GM12878 (cell line): ENCODE measurements at regions not wholly inside any gene's neighbourhood (a gene's known extent, or its start where the extent isn't known, plus 50 kb on each side); places are given as distances from the start of the nearest gene placed in this dataset.

Experiments used
- ATAC-seq: fragments of 200-7000 bp; cut with Tn5 transposase; 3 replicates; pipeline ENCODE4 v1.9.1; 2020; ENCODE audit warnings: mild to moderate bottlenecking, moderate library complexity
- BruUV-seq: library from RNA; stranded (reverse); fragments of 400-500 nt; replicated peaks from 2 replicates; lab custom pipeline; 2021; lab: Mats Ljungman, UMichigan
- CTCF ChIA-PET: fragments of 300-600 bp; sonication (Branson Sonifier 250); formaldehyde crosslinking; extraction: SDS; loops from one replicate; lab custom pipeline; 2021; ENCODE audit warnings: inconsistent platforms; lab: Yijun Ruan, JAX
- POLR2A ChIA-PET: fragments of 350-600 bp; formaldehyde crosslinking; extraction: SDS; loops from one replicate; lab custom pipeline; 2021; ENCODE audit warnings: inconsistent platforms; lab: Charles Lee
- RAD21 ChIA-PET: fragments of 300-600 bp; sonication (Branson Sonifier 250); formaldehyde crosslinking; loops from one replicate; lab custom pipeline; 2023; ENCODE audit warnings: antibody characterized with exemption; ENCODE audit not compliant: unreplicated experiment; lab: Charles Lee
- SMC1A ChIA-PET: fragments of 300-600 bp; sonication (Branson Sonifier 250); formaldehyde crosslinking; loops from one replicate; lab custom pipeline; 2023; ENCODE audit not compliant: unreplicated experiment, uncharacterized antibody; lab: Charles Lee
- DNase-seq: peaks from one replicate; pipeline ENCODE4 v3.0.0-alpha.2; 2011; ENCODE audit warnings: low read depth, low spot score
- FAIRE-seq: peaks from 3 replicates; lab custom pipeline; 2011; peaks lifted over from hg19 to GRCh38; lab: Jason Lieb, UNC
- H2AFZ ChIP-seq: 2 replicates; pipeline ENCODE4 v1.6.0; 2011; ENCODE audit warnings: low read depth, low read length, control low read depth; ENCODE audit not compliant: control insufficient read depth
- H3K27ac ChIP-seq: 2 replicates; pipeline ENCODE4 v1.5.1; 2011; ENCODE audit warnings: control low read depth; ENCODE audit not compliant: control insufficient read depth, insufficient read depth
- H3K27me3 ChIP-seq, 2 experiments: replicated peaks in 1 of 2; 2 replicates each; pipeline versions ENCODE4 v1.6.0 to v1.6.1; 2011; ENCODE audit warnings: low read length in 1 of 2; ENCODE audit not compliant: control insufficient read depth in 2 of 2, insufficient read depth in 2 of 2
- H3K36me3 ChIP-seq, 2 experiments: 2 replicates each; pipeline ENCODE4 v1.5.1; 2011; ENCODE audit warnings: low read length in 1 of 2; ENCODE audit not compliant: control insufficient read depth in 2 of 2, insufficient read depth in 2 of 2
- H3K4me1 ChIP-seq: 2 replicates; pipeline ENCODE4 v1.6.1; 2011; ENCODE audit warnings: mild to moderate bottlenecking, low read length, moderate library complexity, mixed read lengths; ENCODE audit not compliant: control insufficient read depth, insufficient read depth
- H3K4me2 ChIP-seq: 2 replicates; pipeline ENCODE4 v1.6.0; 2011; ENCODE audit warnings: control low read depth; ENCODE audit not compliant: control insufficient read depth, insufficient read depth
- H3K4me3 ChIP-seq: fragments of 200-600 bp; sonication (generic); 2 replicates; pipeline ENCODE4 v1.5.1; 2016
- H3K79me2 ChIP-seq: 2 replicates; pipeline ENCODE4 v1.6.0; 2011; ENCODE audit warnings: low read length; ENCODE audit not compliant: control insufficient read depth, insufficient read depth
- H3K9ac ChIP-seq: 2 replicates; pipeline ENCODE4 v1.8.0; 2011; ENCODE audit warnings: low read length, control low read depth, mixed read lengths; ENCODE audit not compliant: control insufficient read depth, insufficient read depth
- H3K9me3 ChIP-seq: replicated peaks from 3 replicates; pipeline ENCODE4 v1.5.1; 2011; ENCODE audit warnings: mild to moderate bottlenecking, low read length; ENCODE audit not compliant: control insufficient read depth, insufficient read depth
- H4K20me1 ChIP-seq: 2 replicates; pipeline ENCODE4 v1.6.0; 2011; ENCODE audit not compliant: control insufficient read depth, insufficient read depth
- CREB1 ChIP-seq: IDR thresholded peaks from 2 replicates; pipeline ENCODE4 v1.6.1; 2012; ENCODE audit warnings: low read depth, mild to moderate bottlenecking, inconsistent platforms
- EP300 ChIP-seq, 2 experiments: fragments of 150-350 bp in 1 of 2; IDR thresholded peaks; 2 replicates each; pipeline ENCODE4 v1.6.1; 2011 to 2012; ENCODE audit warnings: low read depth in 2 of 2, low read length in 2 of 2, borderline replicate concordance in 1 of 2, improper control_type of control experiment in 1 of 2, inconsistent platforms in 1 of 2; ENCODE audit not compliant: control insufficient read depth in 1 of 2
- ETV6 ChIP-seq, 2 experiments: fragments of 450-650 bp in 1 of 2; IDR thresholded peaks in 1 of 2; conservative IDR thresholded peaks in 1 of 2; 2 replicates each; pipeline ENCODE4 v1.6.1; 2014; ENCODE audit warnings: antibody characterized with exemption in 1 of 2, borderline replicate concordance in 1 of 2, low read depth in 1 of 2, mild to moderate bottlenecking in 1 of 2, moderate library complexity in 1 of 2
- ZSCAN29 ChIP-seq: fragments of 450-650 bp; IDR thresholded peaks from 2 replicates; pipeline ENCODE4 v1.6.1; 2017; ENCODE audit warnings: mild to moderate bottlenecking, moderate library complexity
- WGBS: methylation state at CpG from one replicate; pipeline ENCODE4 v1.1.6; 2016; ENCODE audit warnings: low lambda C conversion rate; ENCODE audit not compliant: insufficient replicate concordance, insufficient coverage; ENCODE audit errors: missing lambda C conversion rate; 5-methylcytosine and 5-hydroxymethylcytosine counted together
- in situ Hi-C: fragments of 300-500 bp; cut with MboI; formaldehyde crosslinking; loops from 9 replicates; pipeline ENCODE4 v1.14.3; 2018; ENCODE audit warnings: mixed read lengths
- intact Hi-C: fragments of 100-400 bp; cut with micrococcal nuclease; formaldehyde crosslinking; loops from one replicate; pipeline ENCODE4 v1.14.2; 2022; ENCODE audit not compliant: unreplicated experiment
- TF ChIP-seq, protein P1 (sequence below): IDR thresholded peaks from 2 replicates; pipeline ENCODE4 v1.6.1; 2011; ENCODE audit warnings: mild to moderate bottlenecking, low read depth, low read length, moderate library complexity; ENCODE audit not compliant: insufficient replicate concordance
- TF ChIP-seq, protein P2 (sequence below): IDR thresholded peaks from 2 replicates; pipeline ENCODE4 v1.6.1; 2012; ENCODE audit warnings: low read depth, low read length, improper control_type of control experiment

GRCh38 chr11:112403432-112403831 is 142.8 kb upstream of the PLET1 start:
- RAD21 ChIA-PET: no interaction called here
- Histone ChIP-seq H4K20me1 (no peaks in the 10 kb centered on the region), H3K9me3 (no peaks in the 10 kb centered on the region), H3K9ac (no peak overlapping the region), H3K4me2 (no peak overlapping the region), H3K27me3 (no peaks in the 10 kb centered on the region; a peak in 1 of 4 replicates), H2AFZ (no peak overlapping the region), H3K79me2 (no peaks in the 10 kb centered on the region), H3K4me1 (no peaks in the 10 kb centered on the region), H3K27ac (no peak overlapping the region), H3K4me3 (no peak overlapping the region), H3K36me3 (no peaks in the 10 kb centered on the region)
- intact Hi-C loops: no loop called here
- TF ChIP-seq, protein P1, sequence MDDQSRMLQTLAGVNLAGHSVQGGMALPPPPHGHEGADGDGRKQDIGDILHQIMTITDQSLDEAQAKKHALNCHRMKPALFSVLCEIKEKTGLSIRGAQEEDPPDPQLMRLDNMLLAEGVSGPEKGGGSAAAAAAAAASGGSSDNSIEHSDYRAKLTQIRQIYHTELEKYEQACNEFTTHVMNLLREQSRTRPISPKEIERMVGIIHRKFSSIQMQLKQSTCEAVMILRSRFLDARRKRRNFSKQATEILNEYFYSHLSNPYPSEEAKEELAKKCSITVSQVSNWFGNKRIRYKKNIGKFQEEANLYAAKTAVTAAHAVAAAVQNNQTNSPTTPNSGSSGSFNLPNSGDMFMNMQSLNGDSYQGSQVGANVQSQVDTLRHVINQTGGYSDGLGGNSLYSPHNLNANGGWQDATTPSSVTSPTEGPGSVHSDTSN: no peak
- no peak for TF ChIP-seq EP300 (IDR thresholded peaks at IDR 0.05; ENCODE audit: borderline replicate concordance in 1 of 2, control insufficient read depth in 1 of 2, low read depth in 2 of 2, low read length in 2 of 2)
- no peak for TF ChIP-seq CREB1
- TF ChIP-seq ETV6 (conservative IDR thresholded peaks at IDR 0.05 in 1 of 2, IDR thresholded peaks at IDR 0.05 in 1 of 2; ENCODE audit: borderline replicate concordance in 1 of 2, low read depth in 1 of 2): no peak
- TF ChIP-seq, protein P2, sequence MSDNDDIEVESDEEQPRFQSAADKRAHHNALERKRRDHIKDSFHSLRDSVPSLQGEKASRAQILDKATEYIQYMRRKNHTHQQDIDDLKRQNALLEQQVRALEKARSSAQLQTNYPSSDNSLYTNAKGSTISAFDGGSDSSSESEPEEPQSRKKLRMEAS: no peak
- no peak for TF ChIP-seq ZSCAN29
- in situ Hi-C loops: no loop called here
- FAIRE-seq (no peak), ATAC-seq (no peak), DNase-seq (no peak)
- CTCF ChIA-PET: no interaction called here
- POLR2A ChIA-PET: no interaction called here
- SMC1A ChIA-PET: no interaction called here
- WGBS: 54% methylated on average over 5 of the region's 5 CpGs
- no TSS peak for BruUV-seq
